ENCODE measurements at regions not wholly inside any gene's neighbourhood (a gene's known extent, or its start where the extent isn't known, plus 50 kb on each side); places are given as distances from the start of the nearest gene placed in this dataset.

GRCh38 chr9:129493002-129493705 lies 127.7 kb downstream of the C9orf50 start (continued):
- no peak for TF ChIP-seq ESRRG (CRISPR knock-in tag; IDR thresholded peaks at IDR 0.05)
- no peak for TF ChIP-seq ARNTL (CRISPR knock-in tag; IDR thresholded peaks at IDR 0.05; ENCODE audit: borderline replicate concordance, low read depth)
- no peak for TF ChIP-seq ZNF8 (CRISPR knock-in tag; IDR thresholded peaks at IDR 0.05)
- no peak for TF ChIP-seq CREB5 (CRISPR knock-in tag; IDR thresholded peaks at IDR 0.05; ENCODE audit: low read depth)
- TF ChIP-seq PPARA (CRISPR knock-in tag; IDR thresholded peaks at IDR 0.05; ENCODE audit: borderline replicate concordance): no peak
- no peak for TF ChIP-seq CSDC2 (CRISPR knock-in tag; IDR thresholded peaks at IDR 0.05)
- TF ChIP-seq RARB (CRISPR knock-in tag; IDR thresholded peaks at IDR 0.05): no peak

- no peak for ATAC-seq
- TF ChIP-seq RARB (CRISPR knock-in tag; IDR thresholded peaks at IDR 0.05): no peak
These were observed 129.4 kb downstream of the C9orf50 start for GRCh38 chr9:129491487-129491855.

- ATAC-seq: no peak
- TF ChIP-seq CREB5 (CRISPR knock-in tag; IDR thresholded peaks at IDR 0.05; ENCODE audit: low read depth) (no peak), ZFP3 (CRISPR knock-in tag; IDR thresholded peaks at IDR 0.05) (no peak), TOX (CRISPR knock-in tag; IDR thresholded peaks at IDR 0.05; ENCODE audit: borderline replicate concordance) (no peak), RARB (CRISPR knock-in tag; IDR thresholded peaks at IDR 0.05) (no peak), ISL1 (CRISPR knock-in tag; IDR thresholded peaks at IDR 0.05) (no peak), ZFP30 (CRISPR knock-in tag; IDR thresholded peaks at IDR 0.05) (no peak), ZNF8 (CRISPR knock-in tag; IDR thresholded peaks at IDR 0.05) (no peak), PATZ1 (CRISPR knock-in tag; IDR thresholded peaks at IDR 0.05; ENCODE audit: borderline replicate concordance) (no peak), ZC3H10 (CRISPR knock-in tag; IDR thresholded peaks at IDR 0.05) (no peak), ZNF70 (CRISPR knock-in tag; IDR thresholded peaks at IDR 0.05) (no peak)
- TF ChIP-seq, protein P1, sequence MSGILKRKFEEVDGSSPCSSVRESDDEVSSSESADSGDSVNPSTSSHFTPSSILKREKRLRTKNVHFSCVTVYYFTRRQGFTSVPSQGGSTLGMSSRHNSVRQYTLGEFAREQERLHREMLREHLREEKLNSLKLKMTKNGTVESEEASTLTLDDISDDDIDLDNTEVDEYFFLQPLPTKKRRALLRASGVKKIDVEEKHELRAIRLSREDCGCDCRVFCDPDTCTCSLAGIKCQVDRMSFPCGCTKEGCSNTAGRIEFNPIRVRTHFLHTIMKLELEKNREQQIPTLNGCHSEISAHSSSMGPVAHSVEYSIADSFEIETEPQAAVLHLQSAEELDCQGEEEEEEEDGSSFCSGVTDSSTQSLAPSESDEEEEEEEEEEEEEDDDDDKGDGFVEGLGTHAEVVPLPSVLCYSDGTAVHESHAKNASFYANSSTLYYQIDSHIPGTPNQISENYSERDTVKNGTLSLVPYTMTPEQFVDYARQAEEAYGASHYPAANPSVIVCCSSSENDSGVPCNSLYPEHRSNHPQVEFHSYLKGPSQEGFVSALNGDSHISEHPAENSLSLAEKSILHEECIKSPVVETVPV (CRISPR knock-in tag; IDR thresholded peaks at IDR 0.05): no peak
These were observed 130.1 kb downstream of the C9orf50 start for GRCh38 chr9:129490583-129491486.

- peak; percentile 23; the same call in 1 of the 2 replicates for TF ChIP-seq TSHZ2 (CRISPR knock-in tag; IDR thresholded peaks at IDR 0.05)
- TF ChIP-seq TCF4 (CRISPR knock-in tag; IDR thresholded peaks at IDR 0.05; ENCODE audit: borderline replicate concordance): no peak
- ATAC-seq: no peak
These were observed 130.9 kb downstream of the C9orf50 start for GRCh38 chr9:129489838-129490582.

All from SK-N-SH treated with all-trans-retinoic acid at 6 μM for 48 hours (cell line).